ENCODE measurements at regions not wholly inside any gene's neighbourhood (a gene's known extent, or its start where the extent isn't known, plus 50 kb on each side); places are given as distances from the start of the nearest gene placed in this dataset.

DNA sequence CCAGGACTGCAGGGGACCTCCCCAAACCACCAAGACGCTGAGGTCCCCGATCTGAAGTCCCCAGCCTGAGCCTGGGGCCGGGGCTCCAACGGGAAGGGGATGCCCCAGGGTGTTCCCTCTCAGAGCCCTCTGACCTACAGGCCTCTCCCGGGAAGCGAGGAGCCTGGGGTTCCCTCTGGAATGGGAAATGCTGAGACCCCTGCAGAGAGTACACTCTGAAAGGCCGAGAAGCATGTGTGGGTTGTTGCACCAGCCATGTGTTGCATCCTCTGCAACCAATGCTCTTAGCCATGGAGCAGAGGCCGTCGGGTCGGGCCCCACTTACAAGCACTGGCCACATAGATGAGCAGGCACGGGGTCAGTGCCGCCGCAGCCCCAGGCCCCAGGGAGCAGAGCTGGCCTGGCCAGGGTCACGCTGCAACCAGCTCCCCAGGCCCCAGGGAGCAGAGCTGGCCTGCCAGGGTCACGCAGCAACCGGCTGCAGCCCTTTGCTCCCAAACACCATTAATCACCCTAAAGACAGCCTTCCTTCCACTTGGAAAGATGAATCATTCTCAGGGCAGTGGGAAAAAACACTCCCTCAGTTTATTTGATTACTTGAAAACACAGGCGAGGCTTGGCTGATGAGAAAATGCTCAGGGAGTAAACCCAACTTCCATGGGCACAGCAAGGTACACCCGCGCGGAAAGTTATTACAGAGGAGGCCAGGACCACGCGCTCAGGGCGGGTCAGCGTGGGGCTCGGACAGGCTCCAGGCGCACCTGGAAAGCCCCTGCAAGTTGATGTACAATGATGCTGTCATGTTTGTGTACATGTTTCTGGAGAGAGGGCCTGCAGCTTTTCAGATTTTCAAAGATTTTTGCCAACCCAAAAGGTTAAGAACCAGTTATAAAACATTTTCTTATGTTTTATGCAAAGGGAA, 78.0 kb upstream of the AFDN start (continued):
- TF ChIP-seq EZH2 (conservative IDR thresholded peaks at IDR 0.05; ENCODE audit: low read depth, low read length) (no peak), TAF15 (IDR thresholded peaks at IDR 0.05; ENCODE audit: low read depth, low read length, poor library complexity, severe bottlenecking) (no peak), MBD4 (IDR thresholded peaks at IDR 0.05; ENCODE audit: borderline replicate concordance, low read length) (no peak), ZNF160 (CRISPR knock-in tag; IDR thresholded peaks at IDR 0.05) (no peak), NFRKB (IDR thresholded peaks at IDR 0.05) (no peak), NCOR1 (IDR thresholded peaks at IDR 0.05; ENCODE audit: borderline replicate concordance, low read length) (no peak), ZNF615 (CRISPR knock-in tag; IDR thresholded peaks at IDR 0.05; ENCODE audit: borderline replicate concordance) (no peak), HNF4G (IDR thresholded peaks at IDR 0.05; ENCODE audit: borderline replicate concordance, low read depth, low read length) (no peak), HNF4G (CRISPR knock-in tag; IDR thresholded peaks at IDR 0.05; ENCODE audit: borderline replicate concordance, low read depth) (no peak), ARNTL (CRISPR knock-in tag; IDR thresholded peaks at IDR 0.05) (no peak), RNF2 (conservative IDR thresholded peaks at IDR 0.05; ENCODE audit: low read depth) (no peak), POLR2G (IDR thresholded peaks at IDR 0.05; ENCODE audit: low read depth, low read length) (no peak), FOXJ3 (CRISPR knock-in tag; IDR thresholded peaks at IDR 0.05; ENCODE audit: borderline replicate concordance) (no peak), ZNF572 (CRISPR knock-in tag; IDR thresholded peaks at IDR 0.05) (no peak), PHB2 (IDR thresholded peaks at IDR 0.05; ENCODE audit: partially characterized antibody) (no peak), GPN1 (CRISPR knock-in tag; IDR thresholded peaks at IDR 0.05; ENCODE audit: borderline replicate concordance) (no peak), JUNB (CRISPR knock-in tag; IDR thresholded peaks at IDR 0.05; ENCODE audit: borderline replicate concordance) (no peak), GTF3A (CRISPR knock-in tag; conservative IDR thresholded peaks at IDR 0.05) (no peak)
- TF ChIP-seq, protein P1, sequence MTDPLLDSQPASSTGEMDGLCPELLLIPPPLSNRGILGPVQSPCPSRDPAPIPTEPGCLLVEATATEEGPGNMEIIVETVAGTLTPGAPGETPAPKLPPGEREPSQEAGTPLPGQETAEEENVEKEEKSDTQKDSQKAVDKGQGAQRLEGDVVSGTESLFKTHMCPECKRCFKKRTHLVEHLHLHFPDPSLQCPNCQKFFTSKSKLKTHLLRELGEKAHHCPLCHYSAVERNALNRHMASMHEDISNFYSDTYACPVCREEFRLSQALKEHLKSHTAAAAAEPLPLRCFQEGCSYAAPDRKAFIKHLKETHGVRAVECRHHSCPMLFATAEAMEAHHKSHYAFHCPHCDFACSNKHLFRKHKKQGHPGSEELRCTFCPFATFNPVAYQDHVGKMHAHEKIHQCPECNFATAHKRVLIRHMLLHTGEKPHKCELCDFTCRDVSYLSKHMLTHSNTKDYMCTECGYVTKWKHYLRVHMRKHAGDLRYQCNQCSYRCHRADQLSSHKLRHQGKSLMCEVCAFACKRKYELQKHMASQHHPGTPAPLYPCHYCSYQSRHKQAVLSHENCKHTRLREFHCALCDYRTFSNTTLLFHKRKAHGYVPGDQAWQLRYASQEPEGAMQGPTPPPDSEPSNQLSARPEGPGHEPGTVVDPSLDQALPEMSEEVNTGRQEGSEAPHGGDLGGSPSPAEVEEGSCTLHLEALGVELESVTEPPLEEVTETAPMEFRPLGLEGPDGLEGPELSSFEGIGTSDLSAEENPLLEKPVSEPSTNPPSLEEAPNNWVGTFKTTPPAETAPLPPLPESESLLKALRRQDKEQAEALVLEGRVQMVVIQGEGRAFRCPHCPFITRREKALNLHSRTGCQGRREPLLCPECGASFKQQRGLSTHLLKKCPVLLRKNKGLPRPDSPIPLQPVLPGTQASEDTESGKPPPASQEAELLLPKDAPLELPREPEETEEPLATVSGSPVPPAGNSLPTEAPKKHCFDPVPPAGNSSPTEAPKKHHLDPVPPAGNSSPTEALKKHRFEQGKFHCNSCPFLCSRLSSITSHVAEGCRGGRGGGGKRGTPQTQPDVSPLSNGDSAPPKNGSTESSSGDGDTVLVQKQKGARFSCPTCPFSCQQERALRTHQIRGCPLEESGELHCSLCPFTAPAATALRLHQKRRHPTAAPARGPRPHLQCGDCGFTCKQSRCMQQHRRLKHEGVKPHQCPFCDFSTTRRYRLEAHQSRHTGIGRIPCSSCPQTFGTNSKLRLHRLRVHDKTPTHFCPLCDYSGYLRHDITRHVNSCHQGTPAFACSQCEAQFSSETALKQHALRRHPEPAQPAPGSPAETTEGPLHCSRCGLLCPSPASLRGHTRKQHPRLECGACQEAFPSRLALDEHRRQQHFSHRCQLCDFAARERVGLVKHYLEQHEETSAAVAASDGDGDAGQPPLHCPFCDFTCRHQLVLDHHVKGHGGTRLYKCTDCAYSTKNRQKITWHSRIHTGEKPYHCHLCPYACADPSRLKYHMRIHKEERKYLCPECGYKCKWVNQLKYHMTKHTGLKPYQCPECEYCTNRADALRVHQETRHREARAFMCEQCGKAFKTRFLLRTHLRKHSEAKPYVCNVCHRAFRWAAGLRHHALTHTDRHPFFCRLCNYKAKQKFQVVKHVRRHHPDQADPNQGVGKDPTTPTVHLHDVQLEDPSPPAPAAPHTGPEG (CRISPR knock-in tag; IDR thresholded peaks at IDR 0.05): no peak
- TF ChIP-seq, protein P2, sequence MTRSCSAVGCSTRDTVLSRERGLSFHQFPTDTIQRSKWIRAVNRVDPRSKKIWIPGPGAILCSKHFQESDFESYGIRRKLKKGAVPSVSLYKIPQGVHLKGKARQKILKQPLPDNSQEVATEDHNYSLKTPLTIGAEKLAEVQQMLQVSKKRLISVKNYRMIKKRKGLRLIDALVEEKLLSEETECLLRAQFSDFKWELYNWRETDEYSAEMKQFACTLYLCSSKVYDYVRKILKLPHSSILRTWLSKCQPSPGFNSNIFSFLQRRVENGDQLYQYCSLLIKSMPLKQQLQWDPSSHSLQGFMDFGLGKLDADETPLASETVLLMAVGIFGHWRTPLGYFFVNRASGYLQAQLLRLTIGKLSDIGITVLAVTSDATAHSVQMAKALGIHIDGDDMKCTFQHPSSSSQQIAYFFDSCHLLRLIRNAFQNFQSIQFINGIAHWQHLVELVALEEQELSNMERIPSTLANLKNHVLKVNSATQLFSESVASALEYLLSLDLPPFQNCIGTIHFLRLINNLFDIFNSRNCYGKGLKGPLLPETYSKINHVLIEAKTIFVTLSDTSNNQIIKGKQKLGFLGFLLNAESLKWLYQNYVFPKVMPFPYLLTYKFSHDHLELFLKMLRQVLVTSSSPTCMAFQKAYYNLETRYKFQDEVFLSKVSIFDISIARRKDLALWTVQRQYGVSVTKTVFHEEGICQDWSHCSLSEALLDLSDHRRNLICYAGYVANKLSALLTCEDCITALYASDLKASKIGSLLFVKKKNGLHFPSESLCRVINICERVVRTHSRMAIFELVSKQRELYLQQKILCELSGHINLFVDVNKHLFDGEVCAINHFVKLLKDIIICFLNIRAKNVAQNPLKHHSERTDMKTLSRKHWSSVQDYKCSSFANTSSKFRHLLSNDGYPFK (CRISPR knock-in tag; IDR thresholded peaks at IDR 0.05; ENCODE audit: borderline replicate concordance): peak; percentile 64
- TF ChIP-seq, protein P3, sequence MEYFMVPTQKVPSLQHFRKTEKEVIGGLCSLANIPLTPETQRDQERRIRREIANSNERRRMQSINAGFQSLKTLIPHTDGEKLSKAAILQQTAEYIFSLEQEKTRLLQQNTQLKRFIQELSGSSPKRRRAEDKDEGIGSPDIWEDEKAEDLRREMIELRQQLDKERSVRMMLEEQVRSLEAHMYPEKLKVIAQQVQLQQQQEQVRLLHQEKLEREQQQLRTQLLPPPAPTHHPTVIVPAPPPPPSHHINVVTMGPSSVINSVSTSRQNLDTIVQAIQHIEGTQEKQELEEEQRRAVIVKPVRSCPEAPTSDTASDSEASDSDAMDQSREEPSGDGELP (IDR thresholded peaks at IDR 0.05; ENCODE audit: borderline replicate concordance, low read depth): no peak
